K562 (cell line): ENCODE measurements at regions not wholly inside any gene's neighbourhood (a gene's known extent, or its start where the extent isn't known, plus 50 kb on each side); places are given as distances from the start of the nearest gene placed in this dataset.

Source experiments
- ATAC-seq: fragments of 200-7000 bp; cut with Tn5 transposase; 3 replicates; pipeline ENCODE4 v1.9.1; 2020; ENCODE audit warnings: moderate library complexity
- BruUV-seq: library from RNA; stranded (reverse); fragments of 400-500 nt; replicated peaks from 2 replicates; lab custom pipeline; 2021; lab: Mats Ljungman, UMichigan
- CTCF ChIA-PET: fragments of 300-600 bp; formaldehyde crosslinking; extraction: SDS; loops from one replicate; lab custom pipeline; 2021; ENCODE audit warnings: low intra/inter-chr PET ratio; lab: Yijun Ruan, JAX
- POLR2A ChIA-PET: fragments of 300-600, 350-650 bp; sonication (Branson Sonifier 250); formaldehyde crosslinking; extraction: SDS; loops from one replicate; lab custom pipeline; 2021; ENCODE audit warnings: antibody characterized with exemption, inconsistent platforms; lab: Yijun Ruan, JAX
- DNase-seq, 4 experiments: peaks; one replicate each; pipeline versions ENCODE4 v3.0.0 to v3.0.0-alpha.2; 2011 to 2018; ENCODE audit warnings: low spot score in 3 of 4, mixed read lengths in 3 of 4; ENCODE audit errors: extremely low read depth in 1 of 4
- FAIRE-seq: peaks from 2 replicates; lab custom pipeline; 2011; peaks lifted over from hg19 to GRCh38; lab: Jason Lieb, UNC
- H2AFZ ChIP-seq: 2 replicates; pipeline ENCODE4 v1.6.0; 2011; ENCODE audit warnings: low read depth, low read length, control low read depth, inconsistent platforms
- H3K27ac ChIP-seq: fragments of 200-600 bp; 3 replicates; pipeline ENCODE4 v1.8.0; 2011; ENCODE audit warnings: low read depth, mild to moderate bottlenecking, control low read depth, inconsistent platforms, low read length, moderate library complexity, mixed read lengths; ENCODE audit errors: extremely low read depth
- H3K27me3 ChIP-seq, 2 experiments: fragments of 300-600 bp in 1 of 2; 2 replicates in 1 of 2; 3 replicates in 1 of 2; pipeline versions ENCODE4 v1.6.0 to v1.8.0; 2011; ENCODE audit warnings: inconsistent platforms in 2 of 2, low read length in 2 of 2, mild to moderate bottlenecking in 1 of 2, mixed read lengths in 1 of 2, moderate library complexity in 1 of 2; ENCODE audit not compliant: control insufficient read depth in 2 of 2, insufficient read depth in 2 of 2
- H3K36me3 ChIP-seq: fragments of 300-600 bp; 3 replicates; pipeline ENCODE4 v1.8.0; 2011; ENCODE audit warnings: mild to moderate bottlenecking, low read length, inconsistent platforms; ENCODE audit not compliant: control insufficient read depth, insufficient read depth
- H3K4me1 ChIP-seq, 2 experiments: fragments of 200-600 bp in 1 of 2; replicated peaks in 1 of 2; 2 replicates in 1 of 2; 3 replicates in 1 of 2; pipeline versions ENCODE4 v1.5.1 to v1.8.0; 2011; ENCODE audit warnings: inconsistent platforms in 2 of 2, low read length in 2 of 2, mild to moderate bottlenecking in 1 of 2, mixed read lengths in 1 of 2, moderate library complexity in 1 of 2; ENCODE audit not compliant: control insufficient read depth in 2 of 2, insufficient read depth in 2 of 2
- H3K4me2 ChIP-seq: 2 replicates; pipeline ENCODE4 v1.6.1; 2011; ENCODE audit warnings: low read length, control low read depth, inconsistent platforms, mixed read lengths; ENCODE audit not compliant: insufficient read depth
- H3K4me3 ChIP-seq: fragments of 200-600 bp; sonication (generic), shearing (Covaris generic); 2 replicates; pipeline ENCODE4 v1.5.1; 2016; ENCODE audit warnings: control low read depth, inconsistent platforms
- H3K79me2 ChIP-seq: fragments of 200-600 bp; 3 replicates; pipeline ENCODE4 v1.8.0; 2011; ENCODE audit warnings: low read length, inconsistent platforms; ENCODE audit not compliant: control insufficient read depth, insufficient read depth
- H3K9ac ChIP-seq, 2 experiments: 2 replicates each; pipeline versions ENCODE4 v1.6.0 to v1.6.1; 2011; ENCODE audit warnings: low read depth in 2 of 2, low read length in 2 of 2, control low read depth in 1 of 2, inconsistent platforms in 1 of 2, mild to moderate bottlenecking in 1 of 2, mixed read lengths in 1 of 2; ENCODE audit not compliant: insufficient read depth in 1 of 2
- H3K9me1 ChIP-seq: one replicate; pipeline ENCODE4 v1.6.0; 2011; ENCODE audit warnings: inconsistent platforms, mild to moderate bottlenecking, low read length, moderate library complexity; ENCODE audit not compliant: control insufficient read depth, insufficient read depth
- H3K9me3 ChIP-seq: replicated peaks from 2 replicates; pipeline ENCODE4 v1.5.1; 2011; ENCODE audit warnings: low read depth, low read length, inconsistent platforms; ENCODE audit not compliant: control insufficient read depth, insufficient read depth
- H4K20me1 ChIP-seq: replicated peaks from 2 replicates; pipeline ENCODE4 v1.6.1; 2011; ENCODE audit warnings: low read length, inconsistent platforms, mixed read lengths; ENCODE audit not compliant: control insufficient read depth, insufficient read depth
- BRD4 ChIP-seq: fragments of 200-600 bp; sonication (generic); IDR thresholded peaks from 2 replicates; pipeline ENCODE4 v1.6.1; 2017; ENCODE audit warnings: inconsistent platforms
- ELF2 ChIP-seq: fragments of 250-450 bp; sonication (Bioruptor Pico); IDR thresholded peaks from 2 replicates; pipeline ENCODE4 v1.5.0; 2021; ENCODE audit warnings: mild to moderate bottlenecking
- EP400 ChIP-seq: fragments of 450-650 bp; IDR thresholded peaks from 2 replicates; pipeline ENCODE4 v1.6.1; 2017; ENCODE audit warnings: antibody characterized with exemption, mild to moderate bottlenecking, moderate library complexity
- FUS ChIP-seq: fragments of 200-400 bp; formaldehyde crosslinking; optimal IDR thresholded peaks from 2 replicates; pipeline ENCODE3; 2017; ENCODE audit warnings: low read depth, low read length
- GATAD2B ChIP-seq: fragments of 450-650 bp; IDR thresholded peaks from 2 replicates; pipeline ENCODE4 v1.6.1; 2017; ENCODE audit warnings: mild to moderate bottlenecking, borderline replicate concordance
- HIVEP1 ChIP-seq: fragments of 250-450 bp; sonication (Bioruptor Pico); IDR thresholded peaks from 2 replicates; pipeline ENCODE4 v1.4.0; 2020; ENCODE audit warnings: mild to moderate bottlenecking
- NFRKB ChIP-seq: fragments of 450-650 bp; IDR thresholded peaks from 2 replicates; pipeline ENCODE4 v1.6.1; 2016; ENCODE audit warnings: low read depth
- POLR2AphosphoS2 ChIP-seq: IDR thresholded peaks from 2 replicates; pipeline ENCODE4 v1.6.1; 2012; ENCODE audit warnings: low read length, improper control_type of control experiment
- PPARD ChIP-seq: fragments of 250-450 bp; sonication (Bioruptor Pico); IDR thresholded peaks from 2 replicates; pipeline ENCODE4 v1.8.0; 2022; ENCODE audit warnings: inconsistent platforms, mild to moderate bottlenecking, moderate library complexity
- RAD51 ChIP-seq: fragments of 450-650 bp; IDR thresholded peaks from 2 replicates; pipeline ENCODE4 v1.7.1; 2016; ENCODE audit warnings: low read depth, mild to moderate bottlenecking, borderline replicate concordance
- TFAM ChIP-seq: fragments of 250-450 bp; sonication (Bioruptor Pico); conservative IDR thresholded peaks from 2 replicates; pipeline ENCODE4 v1.5.0; 2021; ENCODE audit warnings: mild to moderate bottlenecking, moderate library complexity
- ZNF239 ChIP-seq: fragments of 250-450 bp; sonication (Bioruptor Pico); IDR thresholded peaks from 2 replicates; pipeline ENCODE4 v1.4.0; 2020; ENCODE audit warnings: mild to moderate bottlenecking
- ZNF316 ChIP-seq: fragments of 450-650 bp; IDR thresholded peaks from 2 replicates; pipeline ENCODE4 v1.6.1; 2016
- ZNF436 ChIP-seq: fragments of 250-450, 450-650 bp; sonication (Bioruptor Pico); formaldehyde crosslinking; IDR thresholded peaks from 2 replicates; pipeline ENCODE4 v1.7.0; 2020; ENCODE audit warnings: mild to moderate bottlenecking
- WGBS: fragments of 100-300 bp; shearing (Covaris generic); methylation state at CpG from one replicate; pipeline ENCODE4 v1.1.6; 2016; ENCODE audit warnings: low coverage, mixed read lengths; ENCODE audit not compliant: insufficient coverage; ENCODE audit errors: missing lambda C conversion rate; 5-methylcytosine and 5-hydroxymethylcytosine counted together
- in situ Hi-C: fragments of 300-500 bp; cut with MboI; formaldehyde crosslinking; loops from 4 replicates; pipeline ENCODE4 v1.15.0; 2018; ENCODE audit warnings: inconsistent platforms, mixed read lengths
- intact Hi-C: fragments of 100-400 bp; cut with micrococcal nuclease; formaldehyde crosslinking; loops from 2 replicates; pipeline ENCODE4 v1.14.2; 2022
- TF ChIP-seq, protein P1 (sequence below): sonication (generic); formaldehyde crosslinking; IDR thresholded peaks from 2 replicates; pipeline ENCODE4 v1.5.0; 2020; ENCODE audit warnings: missing genetic modification reagents
- TF ChIP-seq, protein P2 (sequence below): sonication (generic); formaldehyde crosslinking; IDR thresholded peaks from 2 replicates; pipeline ENCODE4 v1.8.1; 2022; ENCODE audit warnings: missing genetic modification reagents
- TF ChIP-seq, protein P3 (sequence below), 3 experiments: fragments of 200-800 bp in 1 of 3; sonication (Bioruptor generic) in 1 of 3; sonication (generic) in 1 of 3; formaldehyde crosslinking in 1 of 3; IDR thresholded peaks; 2 replicates each; pipeline versions ENCODE4 v1.6.1 to v1.8.0; 2016 to 2022; ENCODE audit warnings: mild to moderate bottlenecking in 2 of 3, missing compliant biosample characterization in 2 of 3, missing genetic modification characterization in 2 of 3, missing genetic modification reagents in 1 of 3

DNA sequence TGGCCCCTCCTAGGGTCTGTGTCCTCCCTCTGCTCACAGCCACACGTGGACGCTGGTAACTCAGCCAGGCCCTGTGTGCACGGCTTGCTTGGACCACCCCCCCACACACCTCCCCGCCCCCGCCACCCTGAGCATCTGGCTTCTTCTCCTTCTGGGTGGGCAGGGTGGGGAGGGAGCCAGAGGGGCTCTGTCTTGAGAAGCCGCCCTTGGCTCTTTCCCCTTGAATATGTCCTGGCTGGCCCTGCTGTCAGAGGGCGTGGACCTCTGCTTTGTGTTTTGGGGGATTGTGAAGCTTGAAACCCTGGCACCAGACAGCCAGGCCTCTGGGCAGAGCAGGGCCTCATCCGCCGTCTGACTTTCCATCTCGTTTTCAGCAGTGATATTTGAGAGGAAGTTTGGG is 72.1 kb downstream of the GLI2 start:
- no peak overlapping the region for H3K4me2 ChIP-seq
- H3K79me2 ChIP-seq: no peaks in the 10 kb centered on the region
- 0 out of 2 replicates have a peak, but pooled peaks cover 3% of the 10 kb centered on the region for H4K20me1 ChIP-seq
- FAIRE-seq (no peak), DNase-seq (no peak), ATAC-seq (no peak)
- no peaks in the 10 kb centered on the region for H3K36me3 ChIP-seq
- peaks cover 22 to 71% of the 10 kb centered on the region in 2 experiments; a peak in 4 of 5 replicates for H3K27me3 ChIP-seq
- intact Hi-C loops (no loop called here), in situ Hi-C loops (no loop called here)
- H3K4me1 ChIP-seq: 0 out of 5 replicates have a peak, but pooled peaks cover 0 to 3% of the 10 kb centered on the region in 2 experiments
- TF ChIP-seq ZNF239 (CRISPR knock-in tag) (no peak), HIVEP1 (no peak), PPARD (CRISPR knock-in tag) (no peak), EP400 (no peak), TFAM (no peak), POLR2AphosphoS2 (no peak), ELF2 (no peak), BRD4 (no peak), ZNF436 (CRISPR knock-in tag) (no peak), ZNF316 (no peak), FUS (no peak), NFRKB (no peak), GATAD2B (no peak), RAD51 (no peak)
- TF ChIP-seq, protein P1, sequence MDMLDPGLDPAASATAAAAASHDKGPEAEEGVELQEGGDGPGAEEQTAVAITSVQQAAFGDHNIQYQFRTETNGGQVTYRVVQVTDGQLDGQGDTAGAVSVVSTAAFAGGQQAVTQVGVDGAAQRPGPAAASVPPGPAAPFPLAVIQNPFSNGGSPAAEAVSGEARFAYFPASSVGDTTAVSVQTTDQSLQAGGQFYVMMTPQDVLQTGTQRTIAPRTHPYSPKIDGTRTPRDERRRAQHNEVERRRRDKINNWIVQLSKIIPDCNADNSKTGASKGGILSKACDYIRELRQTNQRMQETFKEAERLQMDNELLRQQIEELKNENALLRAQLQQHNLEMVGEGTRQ (CRISPR knock-in tag): no peak
- TF ChIP-seq, protein P2, sequence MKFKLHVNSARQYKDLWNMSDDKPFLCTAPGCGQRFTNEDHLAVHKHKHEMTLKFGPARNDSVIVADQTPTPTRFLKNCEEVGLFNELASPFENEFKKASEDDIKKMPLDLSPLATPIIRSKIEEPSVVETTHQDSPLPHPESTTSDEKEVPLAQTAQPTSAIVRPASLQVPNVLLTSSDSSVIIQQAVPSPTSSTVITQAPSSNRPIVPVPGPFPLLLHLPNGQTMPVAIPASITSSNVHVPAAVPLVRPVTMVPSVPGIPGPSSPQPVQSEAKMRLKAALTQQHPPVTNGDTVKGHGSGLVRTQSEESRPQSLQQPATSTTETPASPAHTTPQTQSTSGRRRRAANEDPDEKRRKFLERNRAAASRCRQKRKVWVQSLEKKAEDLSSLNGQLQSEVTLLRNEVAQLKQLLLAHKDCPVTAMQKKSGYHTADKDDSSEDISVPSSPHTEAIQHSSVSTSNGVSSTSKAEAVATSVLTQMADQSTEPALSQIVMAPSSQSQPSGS (CRISPR knock-in tag): no peak
- TF ChIP-seq, protein P3, sequence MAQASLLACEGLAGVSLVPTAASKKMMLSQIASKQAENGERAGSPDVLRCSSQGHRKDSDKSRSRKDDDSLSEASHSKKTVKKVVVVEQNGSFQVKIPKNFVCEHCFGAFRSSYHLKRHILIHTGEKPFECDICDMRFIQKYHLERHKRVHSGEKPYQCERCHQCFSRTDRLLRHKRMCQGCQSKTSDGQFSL (CRISPR knock-in tag; IDR thresholded peaks at IDR 0.05): no peak
- TF ChIP-seq, protein P3 (tag; IDR thresholded peaks at IDR 0.05): no peak
- no peak overlapping the region for H3K27ac ChIP-seq
- no peak overlapping the region for H3K4me3 ChIP-seq
- H3K9me3 ChIP-seq: no peaks in the 10 kb centered on the region
- no peak overlapping the region for H2AFZ ChIP-seq
- H3K9ac ChIP-seq: no peak overlapping the region
- CTCF ChIA-PET: no interaction called here
- no peaks in the 10 kb centered on the region for H3K9me1 ChIP-seq
- POLR2A ChIA-PET: interaction anchor here (0.6 to 0.7 kb wide), 2 partner anchors 19 to 34 kb away, joined by 4 to 5 read pairs; no protein-coding TSS in a partner anchor
- WGBS: 0% methylated on average over 8 of the region's 10 CpGs
- no TSS peak for BruUV-seq
